K562 (cell line): ENCODE measurements at regions not wholly inside any gene's neighbourhood (a gene's known extent, or its start where the extent isn't known, plus 50 kb on each side); places are given as distances from the start of the nearest gene placed in this dataset.

Source experiments
- MGA ChIP-seq: fragments of 450-650 bp; IDR thresholded peaks from 2 replicates; pipeline ENCODE4 v1.6.1; 2016; ENCODE audit warnings: mild to moderate bottlenecking, moderate library complexity
- ZNF644 ChIP-seq: fragments of 200-800 bp; sonication (Bioruptor generic); IDR thresholded peaks from 2 replicates; pipeline ENCODE4 v1.6.1; 2016; ENCODE audit warnings: low read depth, missing genetic modification characterization, missing compliant biosample characterization

- no peak for TF ChIP-seq MGA
- TF ChIP-seq ZNF644 (tag) = no peak
Measured at GRCh38 chr5:3962113-3962512, 366.5 kb downstream of the IRX1 start (continued).
